NCI-H2107 treated with DMSO at 0.1 percent for 48 hours (cell line): ENCODE measurements at regions not wholly inside any gene's neighbourhood (a gene's known extent, or its start where the extent isn't known, plus 50 kb on each side); places are given as distances from the start of the nearest gene placed in this dataset.
"Not testable (repeated sequence)": the region's sequence is repeated elsewhere in the genome, so short reads cannot be mapped to it uniquely, and the experiment has no call there.

Source experiments
- DNase-seq: peaks from one replicate; lab custom pipeline; 2025; ENCODE audit not compliant: unreplicated experiment; lab: John Stamatoyannopoulos, UW

DNA sequence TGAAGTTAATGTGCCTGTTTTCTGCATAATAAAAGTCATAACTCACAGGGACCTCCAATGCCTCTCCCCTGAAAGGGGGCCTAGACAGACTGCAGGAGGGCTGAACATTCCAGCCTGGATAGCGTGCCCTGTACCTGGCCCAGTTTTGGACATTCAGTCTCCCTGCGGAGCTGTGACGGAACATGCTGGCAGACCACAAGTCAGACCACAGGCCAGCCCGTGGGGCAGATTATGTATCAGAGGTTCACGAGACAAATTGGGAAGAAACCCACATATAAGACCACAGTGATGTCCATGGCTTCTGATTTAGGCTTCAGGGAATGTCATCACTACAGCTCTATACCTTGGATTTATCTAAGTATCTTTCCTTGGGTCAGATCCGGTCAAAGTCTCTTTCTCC, 151.5 kb upstream of the POU3F1 start:
- no peak for DNase-seq

DNA sequence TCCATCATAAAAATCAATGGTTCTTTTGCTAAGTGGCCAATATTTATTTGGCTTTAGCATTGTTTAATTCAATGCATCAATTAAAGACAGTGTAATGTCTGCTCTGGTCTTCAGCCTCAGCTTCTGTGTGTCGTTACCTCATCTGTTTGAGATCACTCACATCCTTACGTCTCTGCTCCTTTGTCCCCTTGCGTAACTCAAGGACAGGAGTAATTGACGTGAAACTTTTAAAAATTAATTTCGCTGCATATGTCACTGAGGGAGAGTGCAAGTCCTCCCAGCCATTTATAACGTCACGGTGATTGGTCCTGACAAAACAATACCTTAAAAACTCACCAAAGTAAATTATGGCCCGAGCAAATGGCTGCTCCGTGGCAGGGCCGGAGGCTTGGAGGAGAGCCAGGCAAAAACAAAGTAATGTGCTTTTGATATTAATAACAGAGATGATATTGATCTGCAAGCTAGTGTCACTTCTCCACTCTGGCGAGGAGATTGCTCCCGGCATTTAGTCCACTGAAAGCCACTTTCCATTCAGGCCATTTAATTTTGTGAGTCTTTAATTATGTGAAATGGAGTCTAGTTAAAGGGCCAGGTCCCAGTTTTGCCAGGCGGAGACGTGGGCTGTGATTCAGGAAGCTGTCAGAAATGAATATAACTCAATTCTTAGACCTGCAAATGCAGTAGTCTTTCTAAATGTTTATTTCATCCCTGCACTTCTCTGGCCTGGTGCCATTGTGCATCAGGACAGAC, 150.9 kb upstream of the POU3F1 start:
- no peak for DNase-seq

DNA sequence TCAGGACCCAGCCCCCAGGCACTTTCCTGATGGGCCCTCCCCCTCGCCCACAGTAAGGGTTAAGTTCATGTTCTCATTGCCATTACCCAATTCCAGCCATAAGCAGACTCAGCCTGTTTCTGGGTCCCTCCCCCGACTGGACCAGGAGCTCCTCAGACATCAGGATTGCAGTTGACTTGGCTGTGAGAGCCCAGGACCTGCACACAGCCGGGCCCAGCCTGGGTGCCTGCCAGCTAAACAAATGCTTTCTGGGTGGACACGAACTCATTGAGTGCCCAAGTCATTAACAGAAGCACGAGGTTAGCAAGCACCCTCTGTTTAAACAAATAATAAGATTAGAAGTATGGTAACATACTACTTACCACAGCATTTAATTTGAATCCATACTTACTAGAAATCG, 147.9 kb upstream of the POU3F1 start:
- no peak for DNase-seq

DNA sequence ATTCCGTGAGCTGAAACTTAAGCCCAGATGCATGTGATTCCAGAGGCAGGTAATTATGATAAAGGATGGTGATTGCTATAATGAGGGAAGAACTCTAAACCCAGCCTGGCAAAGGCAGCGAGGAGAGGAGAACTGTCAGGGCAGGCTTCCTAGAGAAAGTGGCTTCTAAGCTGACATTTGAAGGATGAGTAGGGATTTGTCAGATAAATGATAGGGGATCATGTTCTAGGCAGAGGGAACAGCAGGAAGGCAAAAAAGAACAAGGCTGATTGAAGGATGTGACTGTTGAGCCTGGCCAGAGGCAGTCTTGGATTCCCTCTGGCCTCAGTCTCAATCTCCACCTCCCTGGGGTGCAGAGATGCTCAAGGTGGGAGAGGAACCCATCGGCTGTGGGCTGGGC, 146.4 kb upstream of the POU3F1 start:
- no peak for DNase-seq

DNA sequence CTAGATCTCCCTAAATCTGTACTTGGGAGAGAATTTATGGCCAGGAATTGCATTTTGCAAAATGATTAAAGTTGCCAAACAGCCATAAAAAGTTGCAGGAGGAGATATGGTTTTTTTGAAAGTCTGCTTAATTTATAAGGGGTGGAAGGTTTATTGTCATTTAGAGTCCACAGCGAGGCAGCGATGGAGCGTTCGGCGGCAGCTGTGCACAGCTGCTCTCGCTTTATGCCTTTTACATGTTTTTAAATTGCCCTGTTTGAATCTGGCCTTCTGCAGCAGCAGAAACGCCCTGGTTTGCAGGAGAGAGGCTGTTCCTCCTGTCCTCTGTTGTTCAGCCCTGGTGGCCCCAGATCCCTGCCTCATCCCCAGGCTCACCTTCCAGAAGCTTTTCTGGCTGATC, 144.9 kb upstream of the POU3F1 start:
- no peak for DNase-seq

DNA sequence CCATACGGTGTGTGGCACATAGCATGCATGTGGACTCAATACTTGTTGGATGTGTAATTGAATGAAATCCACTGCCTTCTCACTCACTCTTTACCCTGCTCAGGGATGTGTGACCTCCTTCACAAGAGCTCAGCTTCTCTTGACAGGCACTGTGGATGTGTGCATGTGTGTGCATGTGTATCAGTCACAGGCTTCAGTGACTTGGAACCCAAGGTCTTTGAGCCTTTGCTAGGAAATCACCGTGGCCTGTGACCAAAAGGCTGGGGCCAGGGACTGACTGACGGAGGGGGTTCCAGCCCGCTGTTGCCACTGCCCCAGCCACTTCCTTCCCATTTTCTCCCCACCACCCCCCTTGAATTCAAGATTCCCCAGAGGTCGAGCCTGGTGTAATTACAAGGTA, 144.4 kb upstream of the POU3F1 start:
- no peak for DNase-seq

DNA sequence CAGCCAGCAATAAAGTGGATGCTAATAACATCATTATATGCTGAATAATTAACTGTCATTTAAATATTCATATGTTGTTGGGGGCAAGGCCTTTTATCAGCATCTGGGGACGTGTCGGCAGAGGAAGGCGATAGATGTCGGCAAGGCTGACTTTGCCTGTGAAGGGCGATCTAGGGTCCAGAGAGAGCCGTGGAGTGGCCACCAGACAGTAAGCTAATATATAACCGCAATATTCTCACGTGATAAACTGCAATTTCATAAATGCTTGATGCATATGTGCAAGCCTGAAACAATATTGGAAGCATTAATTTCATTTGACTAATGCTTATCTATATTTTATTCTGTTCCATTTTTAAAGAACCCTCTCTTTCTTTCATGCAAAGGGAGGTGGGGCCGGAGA, 141.0 kb upstream of the POU3F1 start:
- DNase-seq = no peak

DNA sequence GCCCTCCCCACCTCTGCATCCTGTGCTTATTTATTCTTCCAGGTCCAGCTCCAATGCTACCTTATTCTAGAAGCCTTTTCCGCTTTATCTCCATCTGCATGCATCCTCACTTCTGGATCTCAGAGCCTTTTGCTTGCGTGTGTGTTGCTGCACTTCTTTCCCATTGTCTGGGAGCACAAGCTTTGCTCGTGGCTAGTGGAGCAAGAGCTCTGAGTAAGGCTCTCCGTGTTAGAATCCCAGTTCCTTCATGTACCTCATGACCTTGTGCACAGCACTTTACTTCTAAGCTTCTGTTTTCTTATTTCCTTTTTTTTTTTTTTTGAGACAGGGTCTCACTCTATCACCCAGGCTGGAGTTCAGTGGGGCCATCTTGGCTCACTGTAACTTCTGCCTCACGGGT, 140.0 kb upstream of the POU3F1 start:
- no peak for DNase-seq

DNA sequence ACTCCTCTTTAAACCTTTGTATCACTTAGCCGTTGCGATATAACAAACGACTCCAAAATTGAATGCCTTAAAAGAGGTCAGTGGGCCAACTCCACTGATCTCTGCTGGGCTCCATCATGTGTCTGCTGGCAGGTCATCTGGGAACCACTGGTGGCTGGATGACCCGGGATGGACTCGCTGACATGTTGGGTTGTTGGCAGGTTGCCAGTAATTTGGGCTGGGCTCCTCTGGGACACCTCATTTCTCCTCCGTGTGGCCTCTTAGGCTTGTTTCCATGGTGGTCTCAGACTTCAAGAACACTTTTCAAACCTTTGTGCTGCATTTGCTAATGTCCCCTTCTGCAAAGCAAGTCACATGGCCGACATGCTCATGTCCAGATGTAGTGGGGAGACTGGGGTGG, 139.3 kb upstream of the POU3F1 start:
- no peak for DNase-seq

DNA sequence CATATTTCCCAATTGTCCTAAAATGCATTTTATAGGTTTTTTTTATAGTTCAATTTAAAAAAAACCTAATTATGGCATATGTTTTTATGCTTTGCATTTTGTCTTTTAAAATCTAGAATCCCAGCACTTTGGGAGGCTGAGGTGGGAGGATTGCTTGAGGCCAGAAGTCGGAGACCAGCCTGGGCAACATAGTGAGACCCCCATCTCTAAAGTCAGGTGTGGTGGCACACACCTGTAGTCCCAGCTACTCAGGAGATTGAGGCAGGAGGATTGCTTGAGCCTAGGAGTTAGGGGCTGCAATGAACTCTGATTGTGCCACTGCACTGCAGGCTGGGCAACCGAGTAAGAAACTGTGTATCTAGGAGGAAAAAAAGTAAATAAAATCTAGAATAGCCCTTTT, 137.2 kb upstream of the POU3F1 start:
- no peak for DNase-seq

DNA sequence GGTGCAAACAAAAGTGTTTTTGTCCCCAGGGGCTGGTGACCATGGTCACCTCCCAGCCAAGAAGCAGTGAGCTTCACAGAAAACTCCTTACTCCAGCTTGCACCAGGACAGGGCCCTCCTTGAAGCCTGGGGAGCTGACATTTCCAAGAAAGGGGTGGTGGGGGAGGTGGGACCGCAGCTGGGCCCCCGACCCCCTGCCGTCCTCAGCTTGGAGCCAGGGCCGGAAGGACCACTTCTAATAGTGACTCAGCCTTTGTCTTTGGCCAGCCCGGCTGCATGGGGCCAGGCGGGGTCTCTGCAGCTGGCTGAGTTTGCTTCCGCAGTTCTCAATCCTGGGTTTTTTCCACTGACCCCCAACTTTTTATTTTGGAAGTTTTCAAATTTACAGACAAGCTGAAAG, 136.5 kb upstream of the POU3F1 start:
- no peak for DNase-seq

DNA sequence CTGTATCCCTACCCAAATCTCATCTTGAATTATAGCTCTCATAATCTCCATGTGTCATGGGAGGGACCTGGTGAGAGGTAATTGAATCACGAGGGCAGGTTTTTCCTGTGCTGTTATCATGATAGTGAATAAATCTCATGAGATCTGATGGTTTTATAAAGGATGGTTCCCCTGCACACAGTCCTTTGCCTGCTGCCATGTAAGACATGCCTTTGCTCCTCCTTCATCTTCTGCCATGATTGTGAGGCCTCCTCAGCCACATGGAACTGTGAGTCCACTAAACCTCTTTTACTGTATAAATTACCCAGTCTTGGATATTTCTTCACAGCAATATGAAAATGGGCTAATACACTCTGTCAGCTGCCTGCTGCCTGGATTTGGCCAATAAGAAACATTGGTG, 133.8 kb upstream of the POU3F1 start:
- DNase-seq = not testable (repeated sequence)

DNA sequence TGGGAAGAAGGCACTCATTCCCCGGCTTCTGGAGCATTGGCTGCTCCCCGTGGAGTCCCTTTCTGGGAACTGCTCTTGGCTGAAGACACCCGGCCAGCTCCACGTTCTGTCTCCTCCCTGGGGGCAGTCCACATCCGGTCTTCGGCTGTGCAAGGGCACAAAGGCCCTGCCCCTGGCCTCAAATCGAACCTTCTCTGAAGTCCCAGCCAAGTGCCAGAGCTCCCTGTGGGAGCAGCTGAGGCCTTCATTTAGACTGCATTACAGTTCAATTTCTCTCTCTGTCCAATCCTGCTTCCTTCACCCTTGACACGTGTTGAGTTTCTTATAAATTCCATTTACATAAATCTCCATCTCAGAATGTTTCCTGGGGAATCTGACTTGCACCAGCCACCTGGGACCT, 132.9 kb upstream of the POU3F1 start:
- DNase-seq = no peak

DNA sequence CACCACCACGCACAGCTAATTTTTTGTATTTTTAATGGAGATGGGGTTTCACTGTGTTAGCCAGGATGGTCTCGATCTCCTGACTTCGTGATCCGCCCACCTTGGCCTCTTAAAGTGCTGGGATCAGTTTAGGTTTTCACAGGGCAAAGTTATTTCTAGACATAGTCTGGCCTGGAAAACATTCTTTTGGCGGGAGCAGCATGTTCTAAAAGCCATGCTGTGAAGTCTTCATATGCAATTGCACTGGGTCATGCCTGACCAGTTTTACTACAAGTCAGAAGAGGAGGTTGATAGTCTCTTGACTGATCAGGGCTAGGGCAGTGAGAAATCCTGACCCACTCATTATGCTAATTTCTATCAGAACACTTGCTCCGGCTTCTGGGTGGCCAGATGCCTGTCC, 131.6 kb upstream of the POU3F1 start:
- DNase-seq = no peak

DNA sequence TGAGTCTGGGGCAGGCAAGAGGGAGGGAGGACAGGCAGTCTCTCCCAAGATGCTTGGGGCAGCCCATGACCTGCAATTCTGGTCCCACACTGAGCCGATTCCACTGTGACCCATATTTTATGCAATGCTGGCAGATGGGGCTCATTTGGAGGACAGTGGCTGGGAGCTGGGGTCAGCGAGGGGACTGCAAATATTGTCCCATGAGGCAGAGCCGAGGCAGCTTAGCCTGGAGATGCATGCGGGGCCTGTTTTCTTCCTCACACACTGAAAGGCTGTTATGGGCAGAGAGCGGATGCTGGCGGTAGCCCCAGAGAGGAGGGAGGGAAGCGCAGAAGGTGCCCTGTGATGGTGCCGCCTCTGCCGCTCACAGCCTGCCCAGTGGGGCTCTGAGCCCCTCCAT, 128.5 kb upstream of the POU3F1 start:
- no peak for DNase-seq

DNA sequence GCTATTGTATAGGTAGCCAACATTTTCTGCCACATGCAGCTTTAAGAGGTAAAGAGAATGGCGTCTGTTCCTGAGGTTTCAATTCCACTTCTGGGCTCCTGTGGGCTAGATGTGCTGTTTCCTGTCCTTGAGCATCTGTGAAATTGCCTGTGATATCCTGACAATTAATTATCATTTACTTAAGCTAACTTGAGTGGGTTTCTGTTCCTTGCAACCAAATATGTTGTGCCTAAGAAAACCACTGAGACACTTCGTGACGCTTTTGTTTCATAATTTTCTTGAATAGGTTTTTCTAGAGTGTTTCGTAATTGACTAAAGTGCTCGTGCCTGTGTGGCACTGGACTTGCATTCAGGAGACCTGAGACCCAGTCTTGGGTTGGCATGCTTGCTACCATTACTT, 127.3 kb upstream of the POU3F1 start:
- DNase-seq = no peak

DNA sequence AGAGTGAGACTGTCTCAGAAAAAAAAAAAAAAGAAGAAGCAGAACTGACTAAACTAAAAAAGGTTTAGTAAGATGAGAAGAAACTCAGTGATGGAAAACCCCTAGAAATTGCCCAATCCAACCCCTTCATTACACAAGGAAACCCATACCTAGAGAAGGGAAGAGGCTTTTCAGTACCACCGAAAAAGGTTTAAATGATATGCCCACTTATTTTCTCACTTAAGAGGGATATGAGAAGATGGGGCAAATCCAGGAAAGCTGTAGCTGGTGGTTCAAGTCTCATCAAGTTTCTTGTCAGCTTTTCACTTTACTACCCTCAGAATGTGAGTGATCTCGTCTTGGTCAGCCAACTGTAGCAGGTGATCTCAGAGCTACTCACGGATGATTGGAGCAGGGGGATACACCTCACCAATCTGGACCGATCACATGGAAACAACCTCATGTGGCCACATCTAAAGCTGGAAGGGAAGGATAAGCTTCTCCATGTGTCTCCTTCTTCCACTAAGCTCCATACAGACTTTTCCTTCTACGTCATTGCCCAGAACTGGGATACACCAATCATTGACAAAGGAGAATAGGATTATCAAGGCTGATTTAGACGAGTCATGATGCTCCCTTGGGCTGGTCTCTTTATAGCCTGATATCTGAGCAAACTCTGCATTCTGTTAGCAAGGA, 126.7 kb upstream of the POU3F1 start:
- no peak for DNase-seq

DNA sequence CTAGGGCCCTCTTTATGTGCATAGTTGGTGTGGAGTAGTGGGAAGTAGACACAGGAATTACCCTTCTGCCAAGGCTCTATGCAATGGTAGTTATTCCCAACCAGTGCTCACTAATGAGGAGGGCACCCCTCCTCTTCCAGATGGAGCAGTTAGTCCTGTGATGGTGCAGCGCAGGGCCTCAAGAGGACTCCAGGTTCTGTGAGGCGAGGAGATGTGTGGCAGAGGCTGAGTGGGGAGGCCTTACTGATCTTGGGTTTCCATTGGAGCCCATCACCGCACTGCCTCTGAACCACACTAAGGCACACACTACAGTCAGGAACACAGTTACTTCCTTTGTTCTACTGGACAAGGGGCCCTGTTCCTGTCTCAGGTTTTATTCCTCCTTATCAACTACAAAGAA, 122.5 kb upstream of the POU3F1 start:
- no peak for DNase-seq

DNA sequence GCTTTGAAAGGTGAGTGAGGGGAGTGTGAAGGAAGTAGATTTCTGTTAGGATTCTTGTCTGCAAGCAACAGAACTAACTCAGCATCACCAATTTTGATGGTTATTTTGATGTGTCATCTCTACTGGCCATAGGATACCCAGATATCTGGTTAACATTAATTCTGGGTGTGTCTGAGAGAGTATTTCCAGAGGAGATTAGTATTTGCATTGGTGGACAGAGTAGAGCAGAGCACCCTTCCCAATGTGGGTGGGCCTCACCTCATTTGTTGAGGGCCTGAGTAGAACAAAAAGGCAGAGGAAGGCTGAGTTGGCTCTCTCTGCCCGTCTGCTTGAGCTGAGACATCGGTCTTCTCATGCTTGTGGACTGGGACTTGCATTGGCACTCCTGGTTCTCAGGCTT, 121.8 kb upstream of the POU3F1 start:
- DNase-seq = no peak

DNA sequence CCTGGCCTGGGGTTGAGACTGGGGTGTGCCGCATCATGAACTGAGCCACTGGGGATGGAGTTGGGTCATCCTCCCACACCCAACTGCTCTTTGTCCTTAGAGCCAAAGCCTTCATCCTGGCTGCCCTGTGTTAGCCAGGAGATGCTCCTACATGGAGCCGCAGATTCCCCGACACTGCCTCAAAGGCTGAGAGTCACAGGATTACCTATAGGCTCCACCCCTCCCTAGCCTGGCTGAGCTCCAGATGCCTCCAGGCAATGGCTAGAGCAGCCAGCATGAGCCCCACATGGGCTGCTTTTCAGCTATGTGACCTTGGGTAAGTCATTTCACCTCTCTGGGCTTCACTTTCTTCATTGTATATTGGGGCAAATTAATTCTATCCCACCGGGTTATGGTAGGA, 119.9 kb upstream of the POU3F1 start:
- no peak for DNase-seq

DNA sequence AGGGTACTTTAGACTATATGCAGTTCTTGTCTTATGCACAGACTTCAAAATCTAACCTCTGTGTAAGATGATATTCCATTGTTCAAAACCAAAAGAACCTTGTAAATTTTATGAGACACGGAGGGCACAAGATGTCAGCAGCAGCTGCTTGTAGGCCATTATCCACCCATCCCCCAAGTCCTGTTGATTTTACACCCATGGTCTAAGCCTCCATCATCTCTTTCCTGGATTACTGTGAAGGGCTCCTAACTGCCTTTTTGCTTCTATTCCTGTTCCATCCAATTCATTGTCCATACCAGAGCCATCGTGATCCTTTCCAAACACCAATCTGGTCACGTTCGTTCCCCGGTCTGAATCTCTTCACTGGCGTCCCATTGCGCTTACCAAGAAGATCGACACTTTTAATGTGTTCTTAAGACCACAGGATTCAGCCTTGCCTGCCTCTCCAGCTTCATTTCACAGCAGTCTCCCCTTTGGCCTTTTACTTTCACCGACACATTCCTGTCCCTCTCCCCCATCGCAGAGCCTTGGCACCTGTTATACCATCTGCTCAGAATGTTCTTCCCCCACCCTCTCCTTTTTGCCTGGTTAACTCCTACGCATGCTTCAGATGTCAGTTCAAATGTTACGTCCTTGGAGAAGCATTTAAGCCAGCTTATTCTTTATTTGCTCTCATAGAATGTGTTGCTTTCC, 107.3 kb upstream of the POU3F1 start:
- peak; percentile 75 for DNase-seq

DNA sequence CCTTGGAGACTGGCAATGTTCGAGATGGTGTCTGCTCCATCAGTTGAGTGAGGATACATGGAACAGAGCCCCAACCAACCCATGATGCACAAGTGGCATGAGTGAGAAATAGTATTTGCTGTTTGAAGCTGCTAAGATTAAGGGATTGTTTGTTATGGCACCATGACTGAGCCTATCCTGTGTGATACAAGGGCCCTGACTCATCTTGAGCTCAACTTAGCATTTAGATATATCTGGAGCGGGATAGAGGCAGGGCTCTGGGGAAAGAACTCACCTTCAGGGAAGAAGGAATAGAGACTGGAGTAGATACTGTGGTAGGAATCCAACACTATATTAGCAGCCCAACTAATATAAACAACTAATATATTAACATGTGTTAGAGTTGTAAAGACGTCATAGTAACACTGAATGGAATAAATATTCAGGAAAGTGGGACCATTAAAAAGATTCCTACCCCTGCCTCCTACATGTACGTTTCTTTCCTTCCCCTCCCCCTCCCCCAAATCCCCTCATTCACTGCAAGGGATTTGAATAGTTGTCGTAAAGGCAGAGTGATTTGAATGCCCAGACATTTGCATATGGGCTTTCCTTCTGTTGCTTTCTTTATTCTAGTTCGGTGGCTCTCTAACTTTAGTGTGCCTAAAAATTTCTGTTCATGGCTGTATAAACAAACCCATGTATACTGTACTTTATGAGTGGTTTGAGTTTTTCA, 106.6 kb upstream of the POU3F1 start:
- peak; percentile 75 for DNase-seq
